Omental fat pad (tissue), 3 donors: ENCODE measurements at regions not wholly inside any gene's neighbourhood (a gene's known extent, or its start where the extent isn't known, plus 50 kb on each side); places are given as distances from the start of the nearest gene placed in this dataset.

Source experiments
- ATAC-seq: fragments of 150-250 bp; one replicate; pipeline ENCODE4 v1.9.1; 2016; ENCODE audit warnings: mild to moderate bottlenecking, moderate library complexity; ENCODE audit not compliant: low FRiP score
- DNase-seq: peaks from one replicate; pipeline ENCODE4 v3.0.0-alpha.2; 2019; ENCODE audit warnings: low spot score
- CTCF ChIP-seq, 3 donors: fragments of 450-650 bp; IDR thresholded peaks; one replicate each; pipeline ENCODE4 v1.5.1; 2016 to 2017; ENCODE audit warnings: antibody characterized with exemption in 3 of 3, mild to moderate bottlenecking in 3 of 3, moderate library complexity in 2 of 3

- DNase-seq (no peak), ATAC-seq (no peak)
- TF ChIP-seq CTCF (IDR thresholded peaks at IDR 0.05): no peak
Observed at GRCh38 chr5:152337484-152337883, 67.6 kb downstream of the NMUR2 start.

DNA sequence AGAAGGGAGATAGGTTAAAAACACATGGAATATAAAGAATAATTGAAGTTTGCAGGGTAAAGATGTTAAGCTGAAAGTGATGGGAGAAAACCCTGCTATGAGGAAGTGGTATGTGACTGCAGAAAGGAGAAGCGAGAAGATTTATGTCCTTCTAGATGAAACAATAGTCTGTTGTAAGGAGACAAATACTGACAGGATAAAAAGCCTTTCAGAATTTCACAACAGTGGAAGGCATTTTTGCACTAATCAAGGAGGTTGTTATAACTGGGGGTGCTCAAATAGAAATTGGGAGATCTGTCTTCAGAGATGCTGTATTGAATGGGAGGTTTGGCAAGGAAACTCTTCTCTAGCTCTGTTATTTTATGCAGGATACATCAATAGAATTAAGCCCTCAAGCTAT, 69.6 kb downstream of the NMUR2 start:
- no peak for ATAC-seq

GRCh38 chr5:152332716-152333460, 72.2 kb downstream of the NMUR2 start:
- no peak for DNase-seq
- no peak for TF ChIP-seq CTCF (IDR thresholded peaks at IDR 0.05)
- no peak for ATAC-seq

More for the DNA sequence above, 69.6 kb downstream of the NMUR2 start:
- DNase-seq: no peak
- TF ChIP-seq CTCF (IDR thresholded peaks at IDR 0.05): no peak

DNA sequence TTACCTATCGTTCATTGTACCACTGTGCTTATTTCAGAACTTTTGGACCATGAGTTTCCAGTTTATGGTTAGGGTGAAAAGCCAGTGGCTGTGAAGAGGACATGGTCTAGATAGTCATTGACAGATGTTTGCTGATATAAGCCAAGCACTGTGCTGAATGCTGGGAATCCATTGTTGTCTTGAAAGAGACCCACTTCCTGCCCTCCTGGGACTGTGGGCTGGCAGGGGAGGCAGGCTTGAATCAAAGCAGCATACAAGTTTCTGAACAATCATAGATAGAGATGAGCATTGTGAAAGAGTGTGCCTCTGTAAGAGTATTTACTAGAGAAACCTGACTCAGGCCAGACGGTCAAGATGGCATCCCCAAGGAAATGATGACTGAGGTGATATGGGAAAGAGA, 73.4 kb downstream of the NMUR2 start:
- ATAC-seq (no peak), DNase-seq (no peak)
- TF ChIP-seq CTCF (IDR thresholded peaks at IDR 0.05): no peak

DNA sequence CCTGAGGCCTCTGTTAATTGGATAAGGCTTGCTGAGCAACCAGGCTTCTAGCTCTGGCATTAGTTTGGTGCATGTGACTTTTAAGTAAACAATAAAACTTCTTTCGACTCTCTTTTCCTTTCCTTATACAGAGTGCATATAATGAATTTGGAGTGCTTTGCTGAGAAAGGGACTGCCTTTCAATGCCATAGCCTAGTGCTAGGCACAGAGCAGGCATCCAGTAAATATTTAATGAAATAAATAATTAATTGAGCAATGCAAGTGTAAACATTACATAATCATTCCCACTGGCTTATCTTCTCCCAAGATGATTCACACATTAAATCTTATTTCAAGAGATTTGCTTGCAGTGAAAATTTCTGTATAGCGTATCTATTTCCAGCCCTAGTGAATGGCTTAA, 74.1 kb downstream of the NMUR2 start:
- no peak for DNase-seq
- no peak for TF ChIP-seq CTCF (IDR thresholded peaks at IDR 0.05)
- ATAC-seq: no peak

DNA sequence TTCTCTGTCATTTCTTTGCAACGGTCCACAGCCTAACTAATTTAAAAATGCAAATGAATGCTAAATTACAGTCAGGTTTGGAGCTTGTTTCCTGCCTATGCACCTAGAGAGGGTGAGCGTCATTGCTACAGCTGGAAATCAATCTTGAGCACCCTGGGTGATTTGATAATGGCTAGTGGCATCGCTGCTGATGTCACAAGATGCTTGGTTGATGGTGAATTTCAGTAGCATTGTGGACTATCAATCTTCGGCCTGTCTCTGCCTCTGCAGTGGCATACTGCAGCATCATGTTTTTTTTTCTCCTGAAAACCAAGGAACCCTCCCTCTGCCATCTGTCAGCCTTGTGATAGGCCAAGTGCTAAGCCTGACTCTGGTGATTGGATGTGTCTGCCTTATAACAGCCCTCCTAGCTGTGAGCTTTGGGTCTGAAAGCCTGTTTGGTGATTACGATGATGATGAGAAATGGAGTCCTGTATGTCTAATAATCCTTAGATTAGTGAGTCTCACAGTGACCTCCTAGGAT, 75.3 kb downstream of the NMUR2 start:
- no peak for ATAC-seq
- no peak for DNase-seq
- TF ChIP-seq CTCF (IDR thresholded peaks at IDR 0.05): no peak

- DNase-seq (no peak), ATAC-seq (no peak)
- no peak for TF ChIP-seq CTCF (IDR thresholded peaks at IDR 0.05)
Observed at GRCh38 chr5:152329207-152329606, 75.9 kb downstream of the NMUR2 start.
